VCaP (cell line): ENCODE measurements at regions not wholly inside any gene's neighbourhood (a gene's known extent, or its start where the extent isn't known, plus 50 kb on each side); places are given as distances from the start of the nearest gene placed in this dataset.
A peak's percentile ranks its signal among the peaks of the same experiment; 100 is the strongest.

Source experiments
- H3K27ac ChIP-seq: fragments of 450-650 bp; 2 replicates; pipeline ENCODE4 v1.5.1; 2017
- CTCF ChIP-seq: fragments of 450-650 bp; conservative IDR thresholded peaks from 2 replicates; pipeline ENCODE4 v1.5.1; 2017; ENCODE audit warnings: mild to moderate bottlenecking, moderate library complexity

DNA sequence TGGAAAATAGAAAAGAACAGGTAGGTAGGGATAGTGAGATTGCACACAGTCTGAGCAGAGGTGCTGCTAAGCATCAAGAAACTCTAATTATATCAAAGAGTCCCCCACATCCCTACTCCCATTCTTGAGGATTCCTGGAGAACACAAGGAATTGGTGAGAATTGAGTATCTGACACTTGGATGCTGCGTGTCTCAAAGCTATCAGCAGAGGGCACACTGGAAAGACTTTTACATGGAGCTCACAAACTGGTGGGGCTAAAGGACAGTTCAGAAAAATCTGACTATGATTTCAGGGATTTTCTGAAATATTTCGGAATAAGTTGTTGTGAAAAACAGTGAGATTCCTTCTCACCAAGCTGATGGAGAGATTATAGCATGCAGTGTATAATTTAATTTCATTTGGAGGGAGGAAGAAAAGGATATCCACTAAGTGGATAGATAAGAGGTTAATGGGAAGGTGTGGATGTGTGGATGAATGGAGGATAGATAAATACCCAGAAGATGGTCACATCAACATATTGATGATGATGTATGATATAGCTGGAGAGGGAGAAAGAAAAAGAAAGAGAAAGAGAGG is 215.4 kb upstream of the DEFB112 start:
- H3K27ac ChIP-seq = no peak overlapping the region
- peak; percentile 67 for TF ChIP-seq CTCF

- H3K27ac ChIP-seq = no peak overlapping the region
- TF ChIP-seq CTCF = no peak
Observed at GRCh38 chr6:50270415-50270814, 220.7 kb upstream of the DEFB112 start.

GRCh38 chr6:50271266-50271665 is 221.5 kb upstream of the DEFB112 start:
- H3K27ac ChIP-seq = no peak overlapping the region

DNA sequence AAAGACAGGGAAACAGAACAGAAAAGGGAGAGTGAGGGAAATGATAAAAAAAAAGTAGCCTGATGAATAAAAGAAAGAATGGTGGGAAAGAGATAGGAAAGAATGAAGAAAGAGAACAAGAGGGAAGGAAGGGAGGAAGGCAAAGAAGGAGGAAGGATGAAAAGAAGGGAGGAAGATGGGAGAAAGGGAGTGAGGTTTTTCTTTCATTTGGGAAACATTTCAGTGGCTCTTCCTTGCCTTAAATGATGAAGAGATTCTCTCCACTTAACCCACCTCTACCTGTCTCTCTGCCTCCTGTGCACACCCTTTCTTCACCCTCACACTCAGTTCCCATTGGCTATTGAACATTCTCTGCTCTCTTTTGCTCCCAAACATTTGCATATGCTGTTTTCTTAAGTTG is 222.1 kb upstream of the DEFB112 start:
- no peak for TF ChIP-seq CTCF
- no peak overlapping the region for H3K27ac ChIP-seq

More at GRCh38 chr6:50271266-50271665, 221.5 kb upstream of the DEFB112 start:
- TF ChIP-seq CTCF = no peak

DNA sequence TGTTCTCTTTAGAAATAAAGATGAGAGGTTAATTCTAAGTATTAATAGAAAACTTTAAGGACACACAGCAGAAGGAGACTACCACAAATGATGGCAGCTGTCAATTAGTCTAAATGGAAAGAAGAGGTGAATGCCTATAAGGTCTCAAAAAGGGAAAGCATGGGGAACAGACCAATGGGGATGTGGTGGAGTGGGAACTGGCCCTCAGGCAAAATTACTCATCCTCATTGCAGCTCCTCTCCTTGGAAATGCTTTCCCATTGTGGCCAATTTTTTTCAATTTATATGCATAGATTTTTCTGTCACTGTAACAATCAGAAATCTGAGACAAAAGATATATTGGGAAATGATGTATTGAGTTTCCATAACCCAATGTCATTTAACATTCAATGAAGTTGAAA is 222.9 kb upstream of the DEFB112 start:
- TF ChIP-seq CTCF = no peak

GRCh38 chr6:50276771-50277261 is 227.1 kb upstream of the DEFB112 start:
- H3K27ac ChIP-seq = no peak overlapping the region
- no peak for TF ChIP-seq CTCF

More for the DNA sequence above, 222.9 kb upstream of the DEFB112 start:
- H3K27ac ChIP-seq = no peak overlapping the region

DNA sequence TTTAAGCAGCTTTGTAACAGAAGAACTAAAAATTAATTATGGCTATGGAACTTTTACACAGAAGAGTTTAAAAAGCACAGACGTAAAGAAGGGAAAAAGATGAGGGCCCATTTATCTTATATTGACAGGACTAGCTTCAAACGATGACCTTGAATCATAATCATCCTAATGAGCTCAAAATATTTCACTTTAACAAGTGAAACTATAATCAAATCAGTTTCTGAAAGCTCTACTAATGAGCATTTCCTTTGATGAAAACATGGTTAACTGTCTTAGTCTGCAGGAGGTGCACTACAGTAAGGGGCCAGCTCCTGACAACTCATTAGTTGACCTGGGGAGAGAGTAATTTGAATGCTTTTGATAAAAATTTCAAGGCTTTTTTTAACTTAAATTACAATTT is 228.0 kb upstream of the DEFB112 start:
- H3K27ac ChIP-seq = no peak overlapping the region

More for the DNA sequence above, 228.0 kb upstream of the DEFB112 start:
- no peak for TF ChIP-seq CTCF
